ENCODE measurements at regions not wholly inside any gene's neighbourhood (a gene's known extent, or its start where the extent isn't known, plus 50 kb on each side); places are given as distances from the start of the nearest gene placed in this dataset.

DNA sequence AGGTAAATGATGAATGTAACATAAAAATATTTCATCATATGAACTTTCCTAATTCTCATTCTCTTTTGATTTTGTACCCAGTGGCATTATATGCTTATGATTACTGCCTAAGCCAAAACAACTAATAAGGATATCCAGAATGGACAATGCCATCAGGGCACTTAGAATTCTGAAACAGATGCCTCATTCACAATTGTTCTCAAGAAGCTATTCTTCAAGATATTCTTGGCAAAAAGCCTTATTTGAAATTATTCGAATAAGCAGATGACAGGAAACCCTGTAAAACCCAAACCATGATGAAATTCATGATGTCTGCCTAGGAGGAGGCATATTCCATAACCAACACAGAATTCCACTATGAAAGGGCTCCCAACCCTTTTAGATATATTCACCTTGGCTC lies 353.2 kb upstream of the TRIB2 start:
- TF ChIP-seq POLR2A (IDR thresholded peaks at IDR 0.05), result no peak
- TF ChIP-seq, protein P1, sequence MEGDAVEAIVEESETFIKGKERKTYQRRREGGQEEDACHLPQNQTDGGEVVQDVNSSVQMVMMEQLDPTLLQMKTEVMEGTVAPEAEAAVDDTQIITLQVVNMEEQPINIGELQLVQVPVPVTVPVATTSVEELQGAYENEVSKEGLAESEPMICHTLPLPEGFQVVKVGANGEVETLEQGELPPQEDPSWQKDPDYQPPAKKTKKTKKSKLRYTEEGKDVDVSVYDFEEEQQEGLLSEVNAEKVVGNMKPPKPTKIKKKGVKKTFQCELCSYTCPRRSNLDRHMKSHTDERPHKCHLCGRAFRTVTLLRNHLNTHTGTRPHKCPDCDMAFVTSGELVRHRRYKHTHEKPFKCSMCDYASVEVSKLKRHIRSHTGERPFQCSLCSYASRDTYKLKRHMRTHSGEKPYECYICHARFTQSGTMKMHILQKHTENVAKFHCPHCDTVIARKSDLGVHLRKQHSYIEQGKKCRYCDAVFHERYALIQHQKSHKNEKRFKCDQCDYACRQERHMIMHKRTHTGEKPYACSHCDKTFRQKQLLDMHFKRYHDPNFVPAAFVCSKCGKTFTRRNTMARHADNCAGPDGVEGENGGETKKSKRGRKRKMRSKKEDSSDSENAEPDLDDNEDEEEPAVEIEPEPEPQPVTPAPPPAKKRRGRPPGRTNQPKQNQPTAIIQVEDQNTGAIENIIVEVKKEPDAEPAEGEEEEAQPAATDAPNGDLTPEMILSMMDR (IDR thresholded peaks at IDR 0.05), result no peak
- TF ChIP-seq POLR2AphosphoS5 (IDR thresholded peaks at IDR 0.05; ENCODE audit: insufficient read depth in 1 of 2, low read depth in 1 of 2), result no peak
- Histone ChIP-seq H3K9me3 (no peaks in the 10 kb centered on the region), H3K27ac (no peak overlapping the region), H3K4me1 (no peaks in the 10 kb centered on the region), H3K36me3 (no peaks in the 10 kb centered on the region), H3K4me3 (no peak overlapping the region), H3K27me3 (no peaks in the 10 kb centered on the region)
- intact Hi-C loops (cut with DNase I), result no loop called here
- no peak for DNase-seq (ENCODE audit: extremely low spot score in 2 of 2)

DNA sequence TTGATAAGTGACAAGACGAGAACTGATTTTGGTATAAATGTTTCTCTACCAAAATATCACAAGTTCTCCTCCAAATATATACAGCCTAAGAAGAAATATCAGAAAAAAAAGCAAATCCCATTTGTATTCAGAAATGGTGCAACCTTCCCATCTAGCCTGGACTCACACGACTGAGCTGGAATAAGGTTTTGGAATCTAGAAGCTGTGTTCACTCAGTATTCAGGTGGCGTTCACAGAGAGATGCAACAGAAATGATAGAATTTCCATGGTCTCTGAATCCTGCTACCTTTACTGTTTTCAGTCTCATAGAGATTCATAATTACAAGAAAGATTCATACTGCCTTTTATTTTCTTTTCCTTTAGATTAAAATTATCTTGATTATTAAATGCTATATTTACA lies 347.2 kb upstream of the TRIB2 start:
- TF ChIP-seq, protein P1 (IDR thresholded peaks at IDR 0.05), result no peak
- TF ChIP-seq POLR2AphosphoS5 (IDR thresholded peaks at IDR 0.05; ENCODE audit: insufficient read depth in 1 of 2, low read depth in 1 of 2) (no peak), POLR2A (IDR thresholded peaks at IDR 0.05) (no peak)
- H3K27me3 ChIP-seq, result no peaks in the 10 kb centered on the region
- no peak for DNase-seq (ENCODE audit: extremely low spot score in 2 of 2)
- no peaks in the 10 kb centered on the region for H3K36me3 ChIP-seq
- H3K4me1 ChIP-seq, result no peaks in the 10 kb centered on the region
- no peak overlapping the region for H3K4me3 ChIP-seq
- no peak overlapping the region for H3K27ac ChIP-seq
- intact Hi-C loops (cut with DNase I), result no loop called here
- H3K9me3 ChIP-seq, result no peaks in the 10 kb centered on the region

DNA sequence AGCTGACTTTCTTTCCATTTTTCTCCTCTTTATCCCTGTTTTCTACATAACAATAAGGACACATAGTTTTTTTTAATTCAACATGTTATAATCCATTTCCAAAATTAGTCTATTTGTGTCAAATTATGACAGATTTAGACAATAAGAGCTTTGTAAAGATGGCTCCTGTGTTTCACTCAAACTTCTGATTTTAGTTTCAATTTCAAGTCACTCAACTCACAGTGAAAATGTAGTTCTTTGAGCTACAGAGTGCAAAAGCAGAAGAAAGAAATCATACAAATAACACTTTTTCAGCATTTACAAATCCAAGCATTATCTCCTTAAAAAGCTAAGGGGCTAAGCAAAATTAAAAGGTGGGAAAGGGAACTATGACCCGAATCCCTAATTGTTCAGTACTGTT lies 340.7 kb upstream of the TRIB2 start:
- Histone ChIP-seq H3K9me3 (no peaks in the 10 kb centered on the region), H3K27ac (no peak overlapping the region), H3K4me3 (no peak overlapping the region), H3K36me3 (no peaks in the 10 kb centered on the region), H3K4me1 (no peaks in the 10 kb centered on the region), H3K27me3 (no peaks in the 10 kb centered on the region)
- DNase-seq (ENCODE audit: extremely low spot score in 2 of 2), result no peak
- TF ChIP-seq POLR2AphosphoS5 (IDR thresholded peaks at IDR 0.05; ENCODE audit: insufficient read depth in 1 of 2, low read depth in 1 of 2), result no peak
- TF ChIP-seq, protein P1 (IDR thresholded peaks at IDR 0.05), result no peak
- TF ChIP-seq POLR2A (IDR thresholded peaks at IDR 0.05), result no peak
- intact Hi-C loops (cut with DNase I), result no loop called here

DNA sequence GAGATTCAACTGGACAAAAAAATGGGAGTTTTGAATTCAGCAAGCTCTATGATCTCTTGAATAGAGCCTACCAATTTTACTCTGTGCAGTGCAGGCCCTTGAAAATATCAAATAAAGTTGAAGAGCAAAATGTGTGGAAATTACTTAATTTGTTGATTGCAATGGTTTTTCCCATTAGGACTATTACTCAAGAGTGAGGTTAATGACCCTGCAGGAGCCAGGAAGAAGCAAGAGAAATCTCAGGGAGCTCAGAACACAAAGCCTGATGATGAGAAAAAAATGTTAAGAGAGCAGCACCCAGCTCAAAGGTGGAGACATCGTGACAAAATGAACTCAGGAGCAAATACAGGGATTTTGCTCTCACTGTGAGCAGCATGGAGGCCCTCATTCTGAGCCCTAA lies 337.6 kb upstream of the TRIB2 start:
- Histone ChIP-seq H3K4me3 (no peak overlapping the region), H3K36me3 (no peaks in the 10 kb centered on the region), H3K4me1 (no peaks in the 10 kb centered on the region), H3K9me3 (no peaks in the 10 kb centered on the region), H3K27ac (no peak overlapping the region), H3K27me3 (no peaks in the 10 kb centered on the region)
- TF ChIP-seq POLR2A (IDR thresholded peaks at IDR 0.05) (no peak), POLR2AphosphoS5 (IDR thresholded peaks at IDR 0.05; ENCODE audit: insufficient read depth in 1 of 2, low read depth in 1 of 2) (no peak)
- TF ChIP-seq, protein P1 (IDR thresholded peaks at IDR 0.05), result no peak
- no peak for DNase-seq (ENCODE audit: extremely low spot score in 2 of 2)
- intact Hi-C loops (cut with DNase I), result no loop called here

DNA sequence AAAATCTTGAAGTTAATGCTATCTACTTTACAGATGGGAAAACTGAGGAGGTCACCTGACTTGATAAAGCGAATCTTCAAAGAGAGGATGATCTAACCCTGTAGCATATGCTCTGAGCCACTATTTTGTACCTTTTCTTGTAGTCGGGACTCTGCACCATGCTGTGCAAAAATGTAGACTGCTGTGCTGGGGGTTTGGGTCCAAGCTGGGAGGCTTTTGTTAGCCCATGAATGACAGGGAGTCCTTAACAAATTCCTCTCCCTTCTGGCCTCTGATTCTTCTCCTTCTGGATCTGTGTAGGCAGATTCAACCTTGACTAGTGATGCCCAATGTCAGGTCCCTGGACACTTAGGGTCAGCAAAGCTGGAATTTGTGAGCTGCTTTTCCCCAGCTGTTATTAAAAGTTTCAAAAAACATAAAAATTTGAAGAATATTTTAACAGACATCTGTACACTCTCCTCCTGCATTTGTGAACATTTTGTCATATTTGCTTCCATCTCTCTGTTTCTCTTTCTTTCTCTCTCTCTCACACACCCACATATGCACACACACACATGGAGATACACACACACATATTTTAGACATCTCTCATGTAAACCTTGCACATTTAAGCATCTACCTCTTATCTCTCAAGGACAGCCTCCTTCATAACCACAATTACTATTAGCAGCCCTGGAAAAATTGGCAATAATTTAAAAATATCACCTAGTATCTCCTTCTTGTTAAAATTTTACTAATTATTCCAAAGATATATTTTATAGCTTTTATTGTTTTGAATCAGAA lies 335.0 kb upstream of the TRIB2 start:
- H3K4me1 ChIP-seq, result no peaks in the 10 kb centered on the region
- H3K27ac ChIP-seq, result no peak overlapping the region
- no peak for DNase-seq (ENCODE audit: extremely low spot score in 2 of 2)
- no peaks in the 10 kb centered on the region for H3K36me3 ChIP-seq
- intact Hi-C loops (cut with DNase I), result no loop called here
- no peaks in the 10 kb centered on the region for H3K27me3 ChIP-seq
- TF ChIP-seq POLR2AphosphoS5 (IDR thresholded peaks at IDR 0.05; ENCODE audit: insufficient read depth in 1 of 2, low read depth in 1 of 2) (no peak), POLR2A (IDR thresholded peaks at IDR 0.05) (no peak)
- TF ChIP-seq, protein P1 (IDR thresholded peaks at IDR 0.05), result no peak
- H3K9me3 ChIP-seq, result no peaks in the 10 kb centered on the region
- H3K4me3 ChIP-seq, result no peak overlapping the region
